ENCODE measurements at regions not wholly inside any gene's neighbourhood (a gene's known extent, or its start where the extent isn't known, plus 50 kb on each side); places are given as distances from the start of the nearest gene placed in this dataset.

DNA sequence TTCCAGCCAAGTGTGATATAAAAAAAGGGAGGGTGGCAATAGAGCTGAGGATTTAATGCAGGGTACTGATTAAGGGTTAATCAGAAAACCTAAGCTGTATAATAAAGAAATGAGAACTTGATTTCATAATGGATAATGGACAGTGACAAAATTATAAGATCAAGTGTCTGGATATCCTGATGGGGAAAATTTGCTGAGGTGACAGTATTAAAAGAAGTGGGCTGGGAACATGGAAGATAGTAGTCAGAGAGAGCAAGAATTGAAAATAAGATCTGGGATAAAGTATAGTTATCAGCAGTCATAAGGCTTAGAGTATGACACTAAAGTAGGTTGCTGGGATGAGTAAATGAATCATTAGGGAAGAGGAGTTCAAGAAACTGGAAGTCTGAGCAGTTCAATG lies 627.3 kb upstream of the RGS18 start:
- Histone ChIP-seq H3K4me2 (ENCODE audit: insufficient read depth, low read length) (no peak overlapping the region), H4K20me1 (ENCODE audit: insufficient read depth, low read length) (no peaks in the 10 kb centered on the region), H3K4me1 (ENCODE audit: insufficient read depth, low read length) (no peaks in the 10 kb centered on the region), H2AFZ (ENCODE audit: low read depth, low read length) (no peak overlapping the region), H3K36me3 (ENCODE audit: insufficient read depth, low read length) (no peaks in the 10 kb centered on the region), H3K4me3 (ENCODE audit: low read depth in 1 of 2, low read length in 2 of 2) (no peak overlapping the region), H3K27me3 (ENCODE audit: insufficient read depth, low read length, poor library complexity) (no peaks in the 10 kb centered on the region), H3K9ac (ENCODE audit: low read depth, low read length) (no peak overlapping the region), H3K9me3 (ENCODE audit: insufficient read depth, low read length, severe bottlenecking) (no peaks in the 10 kb centered on the region), H3K27ac (ENCODE audit: low read length) (no peak overlapping the region), H3K79me2 (ENCODE audit: insufficient read depth, low read length) (no peaks in the 10 kb centered on the region)
- ATAC-seq (ENCODE audit: insufficient read depth, low read depth) (no peak), DNase-seq (no peak)
- TF ChIP-seq, protein P1, sequence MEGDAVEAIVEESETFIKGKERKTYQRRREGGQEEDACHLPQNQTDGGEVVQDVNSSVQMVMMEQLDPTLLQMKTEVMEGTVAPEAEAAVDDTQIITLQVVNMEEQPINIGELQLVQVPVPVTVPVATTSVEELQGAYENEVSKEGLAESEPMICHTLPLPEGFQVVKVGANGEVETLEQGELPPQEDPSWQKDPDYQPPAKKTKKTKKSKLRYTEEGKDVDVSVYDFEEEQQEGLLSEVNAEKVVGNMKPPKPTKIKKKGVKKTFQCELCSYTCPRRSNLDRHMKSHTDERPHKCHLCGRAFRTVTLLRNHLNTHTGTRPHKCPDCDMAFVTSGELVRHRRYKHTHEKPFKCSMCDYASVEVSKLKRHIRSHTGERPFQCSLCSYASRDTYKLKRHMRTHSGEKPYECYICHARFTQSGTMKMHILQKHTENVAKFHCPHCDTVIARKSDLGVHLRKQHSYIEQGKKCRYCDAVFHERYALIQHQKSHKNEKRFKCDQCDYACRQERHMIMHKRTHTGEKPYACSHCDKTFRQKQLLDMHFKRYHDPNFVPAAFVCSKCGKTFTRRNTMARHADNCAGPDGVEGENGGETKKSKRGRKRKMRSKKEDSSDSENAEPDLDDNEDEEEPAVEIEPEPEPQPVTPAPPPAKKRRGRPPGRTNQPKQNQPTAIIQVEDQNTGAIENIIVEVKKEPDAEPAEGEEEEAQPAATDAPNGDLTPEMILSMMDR (IDR thresholded peaks at IDR 0.05; ENCODE audit: borderline replicate concordance, extremely low read depth, low read length, poor library complexity, severe bottlenecking): no peak
- no peak for TF ChIP-seq EZH2 (IDR thresholded peaks at IDR 0.05; ENCODE audit: borderline replicate concordance, low read depth, low read length, severe bottlenecking)

DNA sequence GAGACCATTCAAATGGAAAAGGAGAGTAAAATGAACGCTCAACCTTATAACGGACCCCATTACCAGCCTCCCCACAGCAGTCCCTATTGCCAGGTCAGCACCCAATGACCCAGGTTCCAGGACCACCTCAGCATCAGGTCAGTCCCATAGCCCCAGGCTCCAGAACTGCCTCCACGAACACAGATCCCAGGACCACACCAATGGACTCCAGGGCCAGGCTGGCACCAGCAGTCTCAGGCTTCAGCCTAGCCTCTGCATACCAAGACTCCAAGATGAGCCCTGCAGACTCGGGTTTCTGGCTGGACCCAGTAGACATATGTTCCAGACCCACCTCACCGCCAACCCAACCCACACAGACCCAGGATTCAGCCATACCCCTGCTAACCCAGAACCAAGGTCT lies 625.0 kb upstream of the RGS18 start:
- H4K20me1 ChIP-seq (ENCODE audit: insufficient read depth, low read length): no peaks in the 10 kb centered on the region
- H3K4me3 ChIP-seq (ENCODE audit: low read depth in 1 of 2, low read length in 2 of 2): no peak overlapping the region
- DNase-seq: no peak
- no peak overlapping the region for H2AFZ ChIP-seq (ENCODE audit: low read depth, low read length)
- H3K9ac ChIP-seq (ENCODE audit: low read depth, low read length): no peak overlapping the region
- no peaks in the 10 kb centered on the region for H3K9me3 ChIP-seq (ENCODE audit: insufficient read depth, low read length, severe bottlenecking)
- no peak overlapping the region for H3K27ac ChIP-seq (ENCODE audit: low read length)
- H3K27me3 ChIP-seq (ENCODE audit: insufficient read depth, low read length, poor library complexity): no peaks in the 10 kb centered on the region
- TF ChIP-seq, protein P1 (IDR thresholded peaks at IDR 0.05; ENCODE audit: borderline replicate concordance, extremely low read depth, low read length, poor library complexity, severe bottlenecking): no peak
- TF ChIP-seq EZH2 (IDR thresholded peaks at IDR 0.05; ENCODE audit: borderline replicate concordance, low read depth, low read length, severe bottlenecking): no peak
- no peak overlapping the region for H3K4me2 ChIP-seq (ENCODE audit: insufficient read depth, low read length)
- H3K36me3 ChIP-seq (ENCODE audit: insufficient read depth, low read length): no peaks in the 10 kb centered on the region
- H3K4me1 ChIP-seq (ENCODE audit: insufficient read depth, low read length): no peaks in the 10 kb centered on the region
- no peak for ATAC-seq (ENCODE audit: insufficient read depth, low read depth)
- no peaks in the 10 kb centered on the region for H3K79me2 ChIP-seq (ENCODE audit: insufficient read depth, low read length)

DNA sequence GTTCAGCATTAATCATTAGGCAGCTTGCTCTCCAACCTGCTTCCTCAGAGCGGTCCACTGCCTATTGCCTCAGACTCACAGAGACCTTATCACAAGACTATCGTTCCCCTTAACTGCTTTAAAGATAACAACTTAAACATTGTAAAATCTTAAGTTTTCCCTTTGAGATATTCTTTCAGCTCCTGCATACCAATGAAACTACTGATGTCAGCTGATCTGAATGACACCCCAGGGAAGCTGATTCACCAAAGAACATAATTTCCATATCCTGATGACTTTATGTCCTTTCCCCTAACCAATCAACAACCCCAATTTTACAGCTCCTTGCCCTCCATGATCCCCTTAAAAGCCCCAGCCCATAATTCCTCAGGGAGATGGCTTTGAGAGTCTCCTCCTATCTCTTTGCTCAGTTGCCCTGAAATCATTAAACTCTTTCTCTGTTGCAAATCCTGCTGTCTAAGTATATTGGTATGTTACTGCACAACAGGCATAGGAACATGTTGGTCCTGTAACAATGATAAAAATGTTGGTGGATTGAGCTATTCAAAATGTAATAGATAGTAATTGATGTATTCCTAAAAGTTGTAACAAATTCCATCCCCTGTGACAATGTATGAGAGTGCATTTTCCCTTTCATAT lies 621.4 kb upstream of the RGS18 start:
- Histone ChIP-seq H3K27me3 (ENCODE audit: insufficient read depth, low read length, poor library complexity) (no peaks in the 10 kb centered on the region), H3K4me2 (ENCODE audit: insufficient read depth, low read length) (no peak overlapping the region), H3K9ac (ENCODE audit: low read depth, low read length) (no peak overlapping the region), H3K27ac (ENCODE audit: low read length) (no peak overlapping the region), H3K36me3 (ENCODE audit: insufficient read depth, low read length) (no peaks in the 10 kb centered on the region), H3K4me3 (ENCODE audit: low read depth in 1 of 2, low read length in 2 of 2) (no peak overlapping the region), H3K9me3 (ENCODE audit: insufficient read depth, low read length, severe bottlenecking) (no peaks in the 10 kb centered on the region), H2AFZ (ENCODE audit: low read depth, low read length) (0 out of 2 replicates have a peak overlapping the region, but pooled peaks have one; percentile 7), H3K4me1 (ENCODE audit: insufficient read depth, low read length) (no peaks in the 10 kb centered on the region), H4K20me1 (ENCODE audit: insufficient read depth, low read length) (no peaks in the 10 kb centered on the region), H3K79me2 (ENCODE audit: insufficient read depth, low read length) (no peaks in the 10 kb centered on the region)
- ATAC-seq (ENCODE audit: insufficient read depth, low read depth): no peak
- TF ChIP-seq, protein P1 (IDR thresholded peaks at IDR 0.05; ENCODE audit: borderline replicate concordance, extremely low read depth, low read length, poor library complexity, severe bottlenecking): no peak
- no peak for TF ChIP-seq EZH2 (IDR thresholded peaks at IDR 0.05; ENCODE audit: borderline replicate concordance, low read depth, low read length, severe bottlenecking)
- DNase-seq: no peak
